Calu3 (cell line): ENCODE measurements at regions not wholly inside any gene's neighbourhood (a gene's known extent, or its start where the extent isn't known, plus 50 kb on each side); places are given as distances from the start of the nearest gene placed in this dataset.

Experiments
- BruUV-seq: library from RNA; stranded (reverse); fragments of 400-500 nt; replicated peaks from 2 replicates; lab custom pipeline; 2021; lab: Mats Ljungman, UMichigan
- CTCF ChIA-PET: fragments of 300-600 bp; sonication (Branson Sonifier 250); formaldehyde crosslinking; loops from one replicate; lab custom pipeline; 2022; ENCODE audit warnings: antibody characterized with exemption; lab: Charles Lee
- DNase-seq: peaks from one replicate; pipeline ENCODE4 v3.0.0; 2022
- H3K27ac Mint-ChIP-seq: one replicate; pipeline ENCODE4 v1.8.0; 2022; ENCODE audit warnings: mixed read lengths; ENCODE audit not compliant: unreplicated experiment
- H3K27me3 Mint-ChIP-seq: one replicate; pipeline ENCODE4 v1.8.0; 2022; ENCODE audit warnings: mixed read lengths; ENCODE audit not compliant: unreplicated experiment
- H3K36me3 Mint-ChIP-seq: one replicate; pipeline ENCODE4 v1.8.0; 2022; ENCODE audit warnings: mild to moderate bottlenecking, moderate library complexity, mixed read lengths; ENCODE audit not compliant: insufficient read depth, unreplicated experiment
- H3K4me1 Mint-ChIP-seq: one replicate; pipeline ENCODE4 v1.8.0; 2022; ENCODE audit warnings: mild to moderate bottlenecking, low read depth, mixed read lengths; ENCODE audit not compliant: unreplicated experiment
- H3K4me3 Mint-ChIP-seq: one replicate; pipeline ENCODE4 v1.8.0; 2022; ENCODE audit warnings: mild to moderate bottlenecking, low read depth, moderate library complexity, mixed read lengths; ENCODE audit not compliant: unreplicated experiment
- H3K9me3 Mint-ChIP-seq: one replicate; pipeline ENCODE4 v1.8.0; 2022; ENCODE audit warnings: low read depth, mixed read lengths; ENCODE audit not compliant: unreplicated experiment
- CTCF ChIP-seq: fragments of 200-600 bp; IDR thresholded peaks from one replicate; pipeline ENCODE4 v1.8.0; 2022; ENCODE audit warnings: antibody characterized with exemption; ENCODE audit not compliant: unreplicated experiment
- intact Hi-C: fragments of 100-400 bp; cut with micrococcal nuclease; formaldehyde crosslinking; loops from one replicate; pipeline ENCODE4 v1.10.0; 2022; ENCODE audit not compliant: unreplicated experiment

- H3K4me3 Mint-ChIP-seq: no peak overlapping the region
- BruUV-seq: no TSS peak
- H3K36me3 Mint-ChIP-seq: no peaks in the 10 kb centered on the region
- CTCF ChIA-PET: interaction anchor here (0.6 kb wide), 1 partner anchor 718 kb away, joined by 3 read pairs; no protein-coding TSS in a partner anchor
- H3K4me1 Mint-ChIP-seq: peaks cover 20% of the 10 kb centered on the region
- TF ChIP-seq CTCF: no peak
- intact Hi-C loops: no loop called here
- no peak overlapping the region for H3K27ac Mint-ChIP-seq
- peaks cover 28% of the 10 kb centered on the region for H3K27me3 Mint-ChIP-seq
- H3K9me3 Mint-ChIP-seq: peaks cover 2% of the 10 kb centered on the region
- no peak for DNase-seq
Measured at GRCh38 chr3:194225418-194225812, 89.5 kb downstream of the HES1 start.

- intact Hi-C loops: no loop called here
- TF ChIP-seq CTCF: no peak
- no peak overlapping the region for H3K27ac Mint-ChIP-seq
- no peaks in the 10 kb centered on the region for H3K36me3 Mint-ChIP-seq
- no TSS peak for BruUV-seq
- peaks cover 18% of the 10 kb centered on the region for H3K4me1 Mint-ChIP-seq
- H3K4me3 Mint-ChIP-seq: no peak overlapping the region
- CTCF ChIA-PET: no interaction called here
- peaks cover 28% of the 10 kb centered on the region for H3K27me3 Mint-ChIP-seq
- no peak for DNase-seq
- H3K9me3 Mint-ChIP-seq: peaks cover 2% of the 10 kb centered on the region
Measured at GRCh38 chr3:194225988-194226663, 90.2 kb downstream of the HES1 start.

GRCh38 chr3:194231929-194232832, 96.2 kb downstream of the HES1 start:
- H3K36me3 Mint-ChIP-seq: no peaks in the 10 kb centered on the region
- H3K27me3 Mint-ChIP-seq: no peaks in the 10 kb centered on the region
- H3K4me1 Mint-ChIP-seq: no peaks in the 10 kb centered on the region
- no peak for DNase-seq
- CTCF ChIA-PET: no interaction called here
- TF ChIP-seq CTCF: no peak
- intact Hi-C loops: no loop called here
- no peak overlapping the region for H3K27ac Mint-ChIP-seq
- no TSS peak for BruUV-seq
- H3K9me3 Mint-ChIP-seq: peaks cover 2% of the 10 kb centered on the region
- no peak overlapping the region for H3K4me3 Mint-ChIP-seq

- CTCF ChIA-PET: no interaction called here
- Mint-ChIP-seq H3K4me1 (no peaks in the 10 kb centered on the region), H3K4me3 (no peak overlapping the region), H3K36me3 (no peaks in the 10 kb centered on the region), H3K27me3 (no peaks in the 10 kb centered on the region), H3K9me3 (no peaks in the 10 kb centered on the region), H3K27ac (no peak overlapping the region)
- intact Hi-C loops: no loop called here
- BruUV-seq: no TSS peak
- no peak for DNase-seq
- no peak for TF ChIP-seq CTCF
Measured at GRCh38 chr3:194233150-194233549, 97.2 kb downstream of the HES1 start.
